ENCODE measurements at regions not wholly inside any gene's neighbourhood (a gene's known extent, or its start where the extent isn't known, plus 50 kb on each side); places are given as distances from the start of the nearest gene placed in this dataset.

DNA sequence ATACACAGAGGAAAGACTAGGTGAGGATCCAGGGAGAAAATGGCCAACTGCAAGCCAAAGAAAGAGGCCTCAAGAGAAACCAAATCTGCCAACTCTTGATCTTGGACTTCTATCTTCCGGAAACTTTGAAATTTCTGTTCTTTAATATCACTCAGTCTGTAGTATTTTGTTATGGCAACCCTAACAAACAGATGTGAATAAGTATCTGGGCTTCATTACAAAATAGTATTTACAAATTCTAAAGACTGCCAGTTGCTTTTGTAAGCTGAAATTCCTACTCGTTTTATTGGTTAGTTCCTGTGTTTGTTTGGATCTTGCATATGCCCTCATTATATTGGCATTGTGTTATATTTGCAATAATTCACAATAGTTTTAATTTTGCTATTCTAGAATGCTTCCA, 143.2 kb upstream of the USP15 start:
- 35 to 37% methylated on average over 2 of the region's 2 CpGs for WGBS, 2 donors
- H3K4me3 ChIP-seq (ENCODE audit: low read depth, poor library complexity, severe bottlenecking): no peak overlapping the region
- TF ChIP-seq CTCF (IDR thresholded peaks at IDR 0.05): no peak
- intact Hi-C loops (cut with DNase I; ENCODE audit: low total_unique reads): no loop called here
- DNase-seq (ENCODE audit: low spot score in 2 of 2): no peak

DNA sequence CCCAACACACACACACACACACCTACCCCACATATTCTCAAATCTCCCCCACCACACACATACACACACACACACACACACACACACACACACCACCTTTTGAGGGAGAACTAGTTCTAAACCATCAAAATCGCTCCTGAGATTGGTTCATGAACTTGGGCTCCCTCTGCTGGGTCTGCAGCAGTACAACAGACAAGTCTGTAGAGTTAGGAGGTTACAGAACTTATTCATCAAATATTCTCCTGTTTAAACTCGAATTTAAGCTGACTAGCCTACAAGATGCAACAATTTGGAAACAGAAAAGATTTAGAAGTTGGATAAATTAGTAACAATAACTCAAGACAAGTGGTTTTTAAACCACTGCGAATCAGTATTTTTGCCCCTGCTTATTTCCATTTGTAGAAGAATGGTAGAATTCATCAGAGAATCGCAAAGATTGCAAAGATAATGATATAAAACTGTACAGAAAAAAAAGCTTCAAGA, 136.4 kb upstream of the USP15 start:
- intact Hi-C loops (cut with DNase I; ENCODE audit: low total_unique reads): no loop called here
- no peak overlapping the region for H3K4me3 ChIP-seq (ENCODE audit: low read depth, poor library complexity, severe bottlenecking)
- TF ChIP-seq CTCF (IDR thresholded peaks at IDR 0.05): no peak
- DNase-seq (ENCODE audit: low spot score in 2 of 2): no peak
- whole genome bisulfite sequencing, 2 donors: 30 to 35% methylated on average over 4 of the region's 4 CpGs

- TF ChIP-seq CTCF (IDR thresholded peaks at IDR 0.05): no peak
- WGBS, 2 donors: 83 to 89% methylated on average over 2 of the region's 2 CpGs
- H3K4me3 ChIP-seq (ENCODE audit: low read depth, poor library complexity, severe bottlenecking): no peak overlapping the region
Observed at GRCh38 chr12:62127516-62127915, 132.7 kb upstream of the USP15 start.

GRCh38 chr12:62128175-62128975, 131.8 kb upstream of the USP15 start:
- H3K4me3 ChIP-seq (ENCODE audit: low read depth, poor library complexity, severe bottlenecking): no peak overlapping the region
- TF ChIP-seq POLR2A (IDR thresholded peaks at IDR 0.05): no peak
- no peak for TF ChIP-seq CTCF (IDR thresholded peaks at IDR 0.05)
- DNase-seq (ENCODE audit: low spot score in 2 of 2): no peak
- 45 to 54% methylated on average over 7 of the region's 7 CpGs for WGBS, 2 donors
- intact Hi-C loops (cut with DNase I; ENCODE audit: low total_unique reads): no loop called here

More at GRCh38 chr12:62127516-62127915, 132.7 kb upstream of the USP15 start:
- intact Hi-C loops (cut with DNase I; ENCODE audit: low total_unique reads): no loop called here
- DNase-seq (ENCODE audit: low spot score in 2 of 2): no peak

DNA sequence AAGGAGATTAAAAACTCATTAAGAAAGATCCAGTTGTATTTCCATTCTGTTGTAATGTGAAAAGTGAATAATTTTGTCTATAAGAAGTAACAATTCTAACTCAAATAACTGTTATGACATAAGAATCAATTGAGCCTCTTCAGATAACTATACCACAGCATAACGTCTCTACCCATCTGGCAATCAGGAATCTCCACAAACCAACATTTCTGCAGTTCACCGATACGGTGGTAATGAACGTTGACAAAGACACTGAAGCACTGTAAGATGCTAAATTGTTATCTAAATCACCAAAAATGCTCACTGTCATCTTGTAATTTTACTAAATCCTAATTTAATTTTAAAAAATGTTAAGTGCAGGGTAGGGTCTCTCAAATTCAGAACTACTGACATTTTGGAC, 130.9 kb upstream of the USP15 start:
- no peak overlapping the region for H3K4me3 ChIP-seq (ENCODE audit: low read depth, poor library complexity, severe bottlenecking)
- intact Hi-C loops (cut with DNase I; ENCODE audit: low total_unique reads): no loop called here
- no peak for TF ChIP-seq CTCF (IDR thresholded peaks at IDR 0.05)
- TF ChIP-seq POLR2A (IDR thresholded peaks at IDR 0.05): no peak
- 60 to 79% methylated on average over 4 of the region's 4 CpGs for WGBS, 2 donors
- no peak for DNase-seq (ENCODE audit: low spot score in 2 of 2)

DNA sequence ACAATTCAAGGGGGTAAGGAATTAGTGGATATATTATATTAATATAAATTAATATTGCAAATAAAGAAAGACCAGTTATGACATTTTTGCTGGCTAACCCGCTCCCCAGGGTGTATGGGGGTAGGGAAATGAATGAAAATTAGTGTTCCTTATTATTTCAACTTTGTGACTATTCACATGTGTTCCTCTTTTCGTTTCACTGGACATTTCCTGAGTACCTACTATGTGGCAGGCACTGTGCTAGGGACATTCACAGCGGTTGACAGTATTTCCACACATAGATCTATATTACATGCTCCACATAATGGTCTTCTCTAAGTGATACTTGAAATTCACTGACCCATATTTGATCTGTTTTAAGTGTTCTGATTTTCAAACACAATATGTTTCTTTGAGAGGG, 129.8 kb upstream of the USP15 start:
- DNase-seq (ENCODE audit: low spot score in 2 of 2): no peak
- 71 to 75% methylated on average over 3 of the region's 3 CpGs for WGBS, 2 donors
- TF ChIP-seq POLR2A (IDR thresholded peaks at IDR 0.05) (no peak), CTCF (IDR thresholded peaks at IDR 0.05) (no peak)
- intact Hi-C loops (cut with DNase I; ENCODE audit: low total_unique reads): no loop called here
- no peak overlapping the region for H3K4me3 ChIP-seq (ENCODE audit: low read depth, poor library complexity, severe bottlenecking)
